HG02642 (cell line): ENCODE measurements at regions not wholly inside any gene's neighbourhood (a gene's known extent, or its start where the extent isn't known, plus 50 kb on each side); places are given as distances from the start of the nearest gene placed in this dataset.
"Not testable (repeated sequence)": the region's sequence is repeated elsewhere in the genome, so short reads cannot be mapped to it uniquely, and the experiment has no call there.

ENCODE experiments used
- ATAC-seq: cut with Tn5 transposase; IDR thresholded peaks from one replicate; pipeline ENCODE4 v1.9.1; 2021; ENCODE audit warnings: mild to moderate bottlenecking; ENCODE audit not compliant: unreplicated experiment, poor library complexity

GRCh38 chr11:19628018-19628417 is 84.6 kb upstream of the NAV2 start:
- no peak for ATAC-seq

- ATAC-seq = no peak
Measured at GRCh38 chr11:19627566-19627965, 85.1 kb upstream of the NAV2 start.

GRCh38 chr11:19625438-19625837 is 87.2 kb upstream of the NAV2 start:
- no peak for ATAC-seq

GRCh38 chr11:19617696-19618523 is 94.7 kb upstream of the NAV2 start:
- ATAC-seq = no peak

GRCh38 chr11:19615341-19616183 is 97.1 kb upstream of the NAV2 start:
- ATAC-seq = no peak

GRCh38 chr11:19614370-19614940 is 98.2 kb upstream of the NAV2 start:
- ATAC-seq = no peak

- ATAC-seq = not testable (repeated sequence)
Measured at GRCh38 chr11:19612025-19612424, 100.6 kb upstream of the NAV2 start.

GRCh38 chr11:19607656-19608360 is 104.8 kb upstream of the NAV2 start:
- no peak for ATAC-seq

- no peak for ATAC-seq
Measured at GRCh38 chr11:19606856-19607655, 105.6 kb upstream of the NAV2 start.

GRCh38 chr11:19605520-19606371 is 106.9 kb upstream of the NAV2 start:
- no peak for ATAC-seq

- ATAC-seq = no peak
Measured at GRCh38 chr11:19604679-19605375, 107.8 kb upstream of the NAV2 start.

GRCh38 chr11:19603771-19604170 is 108.9 kb upstream of the NAV2 start:
- no peak for ATAC-seq

GRCh38 chr11:19602891-19603290 is 109.7 kb upstream of the NAV2 start:
- no peak for ATAC-seq

- ATAC-seq = no peak
Measured at GRCh38 chr11:19602406-19602805, 110.2 kb upstream of the NAV2 start.

- ATAC-seq = no peak
Measured at GRCh38 chr11:19601235-19601634, 111.4 kb upstream of the NAV2 start.

GRCh38 chr11:19599681-19600080 is 113.0 kb upstream of the NAV2 start:
- no peak for ATAC-seq

GRCh38 chr11:19598876-19599486 is 113.7 kb upstream of the NAV2 start:
- no peak for ATAC-seq

- ATAC-seq = no peak
Measured at GRCh38 chr11:19598456-19598855, 114.2 kb upstream of the NAV2 start.
